Keratinocyte (primary cell): ENCODE measurements at regions not wholly inside any gene's neighbourhood (a gene's known extent, or its start where the extent isn't known, plus 50 kb on each side); places are given as distances from the start of the nearest gene placed in this dataset.

Experiments used
- CTCF ChIP-seq, 3 experiments: IDR thresholded peaks in 1 of 3; conservative IDR thresholded peaks in 1 of 3; optimal IDR thresholded peaks in 1 of 3; 2 replicates in 2 of 3; 3 replicates in 1 of 3; pipeline versions ENCODE3 to v1.5.1; 2011; ENCODE audit warnings: low read length in 3 of 3, mild to moderate bottlenecking in 3 of 3, moderate library complexity in 2 of 3, control low read depth in 1 of 3, inconsistent platforms in 1 of 3; ENCODE audit not compliant: insufficient read depth in 2 of 3; ENCODE audit errors: extremely low read depth in 1 of 3
- EZH2 ChIP-seq: IDR thresholded peaks from one replicate; pipeline ENCODE4 v1.6.1; 2012; ENCODE audit warnings: inconsistent platforms, mild to moderate bottlenecking, low read length, moderate library complexity

DNA sequence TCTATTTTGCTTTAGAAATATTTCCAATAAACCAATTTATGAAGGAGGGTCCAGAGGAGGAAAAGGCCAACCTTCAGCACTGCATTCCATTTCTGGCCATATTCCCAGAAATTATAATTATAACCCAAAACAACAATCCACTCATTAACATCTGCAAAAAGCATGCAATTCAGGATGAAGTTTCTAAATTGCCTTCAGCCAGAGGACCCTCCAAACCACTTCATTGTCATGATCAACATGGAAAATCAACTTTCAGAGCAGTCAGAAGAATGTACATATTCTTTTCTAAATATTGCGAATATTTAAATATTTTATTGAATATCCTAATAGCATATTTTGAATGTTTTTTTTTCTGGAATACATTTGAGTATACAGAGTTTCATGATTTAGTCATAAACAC, 332.6 kb upstream of the TMEM132C start:
- no peak for TF ChIP-seq CTCF (optimal IDR thresholded peaks at IDR 0.05 in 1 of 3, IDR thresholded peaks at IDR 0.05 in 1 of 3, conservative IDR thresholded peaks at IDR 0.05 in 1 of 3; ENCODE audit: extremely low read depth in 1 of 3, insufficient read depth in 2 of 3, low read length in 3 of 3)
- TF ChIP-seq EZH2, result no peak
